ENCODE measurements at regions not wholly inside any gene's neighbourhood (a gene's known extent, or its start where the extent isn't known, plus 50 kb on each side); places are given as distances from the start of the nearest gene placed in this dataset.

- intact Hi-C loops (cut with micrococcal nuclease; ENCODE audit: unreplicated experiment): no loop called here
- in situ Hi-C loops (cut with MboI): no loop called here
- H3K9me3 ChIP-seq (replicated peaks; ENCODE audit: control insufficient read depth, insufficient read depth, low read length): no peaks in the 10 kb centered on the region
- H3K27me3 ChIP-seq (replicated peaks in 1 of 2; ENCODE audit: control insufficient read depth in 2 of 2, insufficient read depth in 2 of 2, low read length in 1 of 2): no peaks in the 10 kb centered on the region
- ChIA-PET POLR2A (no interaction called here), CTCF (no interaction called here), RAD21 (ENCODE audit: unreplicated experiment) (no interaction called here), SMC1A (ENCODE audit: uncharacterized antibody, unreplicated experiment) (no interaction called here)
- TF ChIP-seq BCL11A (IDR thresholded peaks at IDR 0.05; ENCODE audit: low read depth, low read length) (no peak), NKRF (conservative IDR thresholded peaks at IDR 0.05) (no peak), JUND (IDR thresholded peaks at IDR 0.05; ENCODE audit: low read depth, low read length) (no peak), ZBED1 (IDR thresholded peaks at IDR 0.05; ENCODE audit: borderline replicate concordance) (no peak), SMC3 (IDR thresholded peaks at IDR 0.05; ENCODE audit: borderline replicate concordance, low read length) (no peak), TBL1XR1 (IDR thresholded peaks at IDR 0.05; ENCODE audit: low read depth, low read length) (no peak), JUNB (IDR thresholded peaks at IDR 0.05) (no peak), MAX (IDR thresholded peaks at IDR 0.05; ENCODE audit: low read depth, low read length) (no peak), NFYA (IDR thresholded peaks at IDR 0.05; ENCODE audit: borderline replicate concordance, low read depth, low read length) (no peak)
- TF ChIP-seq, protein P1, sequence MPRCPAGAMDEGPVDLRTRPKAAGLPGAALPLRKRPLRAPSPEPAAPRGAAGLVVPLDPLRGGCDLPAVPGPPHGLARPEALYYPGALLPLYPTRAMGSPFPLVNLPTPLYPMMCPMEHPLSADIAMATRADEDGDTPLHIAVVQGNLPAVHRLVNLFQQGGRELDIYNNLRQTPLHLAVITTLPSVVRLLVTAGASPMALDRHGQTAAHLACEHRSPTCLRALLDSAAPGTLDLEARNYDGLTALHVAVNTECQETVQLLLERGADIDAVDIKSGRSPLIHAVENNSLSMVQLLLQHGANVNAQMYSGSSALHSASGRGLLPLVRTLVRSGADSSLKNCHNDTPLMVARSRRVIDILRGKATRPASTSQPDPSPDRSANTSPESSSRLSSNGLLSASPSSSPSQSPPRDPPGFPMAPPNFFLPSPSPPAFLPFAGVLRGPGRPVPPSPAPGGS (IDR thresholded peaks at IDR 0.05; ENCODE audit: borderline replicate concordance, insufficient read depth, low read depth, low read length, poor library complexity, severe bottlenecking): no peak
- no peaks in the 10 kb centered on the region for H4K20me1 ChIP-seq (ENCODE audit: control insufficient read depth, insufficient read depth)
- DNase-seq (ENCODE audit: low read depth, low spot score) (no peak), FAIRE-seq (no peak), ATAC-seq (no peak)
- no peaks in the 10 kb centered on the region for H3K36me3 ChIP-seq (ENCODE audit: control insufficient read depth in 2 of 2, insufficient read depth in 2 of 2, low read length in 1 of 2)
- H3K27ac ChIP-seq (ENCODE audit: control insufficient read depth, insufficient read depth): no peak overlapping the region
- 36% methylated on average over 4 of the region's 4 CpGs for WGBS (ENCODE audit: insufficient coverage, insufficient replicate concordance, low lambda C conversion rate, missing lambda C conversion rate)
- no peaks in the 10 kb centered on the region for H3K4me1 ChIP-seq (ENCODE audit: control insufficient read depth, insufficient read depth, low read length)
- H3K4me3 ChIP-seq: no peak overlapping the region
- no peaks in the 10 kb centered on the region for H3K79me2 ChIP-seq (ENCODE audit: control insufficient read depth, insufficient read depth, low read length)
- no peak overlapping the region for H3K9ac ChIP-seq (ENCODE audit: control insufficient read depth, insufficient read depth, low read length)
- no TSS peak for BruUV-seq (replicated peaks)
- H3K4me2 ChIP-seq (ENCODE audit: control insufficient read depth, insufficient read depth): no peak overlapping the region
- no peak overlapping the region for H2AFZ ChIP-seq (ENCODE audit: control insufficient read depth, low read depth, low read length)
Observed at GRCh38 chr13:65724226-65724625, 1505.9 kb downstream of the PCDH9 start.
